GOT3 (cell line): ENCODE measurements at regions not wholly inside any gene's neighbourhood (a gene's known extent, or its start where the extent isn't known, plus 50 kb on each side); places are given as distances from the start of the nearest gene placed in this dataset.
"Not testable (repeated sequence)": the region's sequence is repeated elsewhere in the genome, so short reads cannot be mapped to it uniquely, and the experiment has no call there.

ENCODE experiments used
- DNase-seq: peaks from one replicate; lab custom pipeline; 2025; ENCODE audit warnings: mixed read lengths; lab: John Stamatoyannopoulos, UW

- DNase-seq = not testable (repeated sequence)
Measured at GRCh38 chr9:41273549-41274267, 84.6 kb upstream of the ZNG1F start.

- not testable (repeated sequence) for DNase-seq
Measured at GRCh38 chr9:41272879-41273548, 83.9 kb upstream of the ZNG1F start.

- DNase-seq = not testable (repeated sequence)
Measured at GRCh38 chr9:41270992-41271391, 81.9 kb upstream of the ZNG1F start.

GRCh38 chr9:41269471-41269870 is 80.4 kb upstream of the ZNG1F start:
- DNase-seq = not testable (repeated sequence)

GRCh38 chr9:41269054-41269453 is 79.9 kb upstream of the ZNG1F start:
- DNase-seq = not testable (repeated sequence)

- not testable (repeated sequence) for DNase-seq
Measured at GRCh38 chr9:41266602-41267001, 77.5 kb upstream of the ZNG1F start.

GRCh38 chr9:41266000-41266399 is 76.9 kb upstream of the ZNG1F start:
- not testable (repeated sequence) for DNase-seq

- DNase-seq = not testable (repeated sequence)
Measured at GRCh38 chr9:41251973-41252372, 62.9 kb upstream of the ZNG1F start.

GRCh38 chr9:41251101-41251500 is 62.0 kb upstream of the ZNG1F start:
- DNase-seq = not testable (repeated sequence)

- not testable (repeated sequence) for DNase-seq
Measured at GRCh38 chr9:41246702-41247101, 57.6 kb upstream of the ZNG1F start.
